ENCODE measurements at regions not wholly inside any gene's neighbourhood (a gene's known extent, or its start where the extent isn't known, plus 50 kb on each side); places are given as distances from the start of the nearest gene placed in this dataset.

DNA sequence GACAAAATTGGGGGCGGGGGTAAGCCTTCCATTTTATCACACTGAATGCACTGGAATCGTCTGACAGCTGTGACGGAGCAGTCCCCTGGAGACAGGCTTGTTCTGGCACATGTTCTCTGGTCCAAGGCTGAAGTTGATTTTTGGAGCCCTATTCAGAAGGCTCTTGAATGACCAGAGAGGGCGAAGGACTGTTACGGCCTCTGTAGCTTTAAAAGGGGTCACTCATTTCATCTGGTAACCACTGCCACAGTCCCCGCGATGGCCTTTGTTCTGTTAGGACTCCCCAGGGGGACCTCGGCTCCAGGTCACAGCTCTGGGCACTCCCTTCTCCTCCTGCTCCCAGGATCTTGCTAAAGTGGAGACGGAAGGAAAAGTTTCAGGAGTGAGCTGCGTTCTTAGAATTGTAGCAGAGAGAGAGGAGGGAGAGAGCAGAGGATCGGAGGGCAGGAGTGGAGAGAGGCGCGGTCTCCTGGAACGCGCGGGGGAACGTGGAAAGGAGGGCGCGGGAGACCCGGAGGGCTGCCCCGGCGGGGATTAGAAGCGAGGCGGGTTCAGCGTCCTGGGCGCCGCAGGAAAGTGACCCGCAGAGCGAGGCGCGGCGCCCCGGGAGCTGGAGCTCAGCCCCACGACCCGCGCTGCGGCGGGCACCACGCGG is 134.3 kb upstream of the MYO16 start:
- TF ChIP-seq, protein P1, sequence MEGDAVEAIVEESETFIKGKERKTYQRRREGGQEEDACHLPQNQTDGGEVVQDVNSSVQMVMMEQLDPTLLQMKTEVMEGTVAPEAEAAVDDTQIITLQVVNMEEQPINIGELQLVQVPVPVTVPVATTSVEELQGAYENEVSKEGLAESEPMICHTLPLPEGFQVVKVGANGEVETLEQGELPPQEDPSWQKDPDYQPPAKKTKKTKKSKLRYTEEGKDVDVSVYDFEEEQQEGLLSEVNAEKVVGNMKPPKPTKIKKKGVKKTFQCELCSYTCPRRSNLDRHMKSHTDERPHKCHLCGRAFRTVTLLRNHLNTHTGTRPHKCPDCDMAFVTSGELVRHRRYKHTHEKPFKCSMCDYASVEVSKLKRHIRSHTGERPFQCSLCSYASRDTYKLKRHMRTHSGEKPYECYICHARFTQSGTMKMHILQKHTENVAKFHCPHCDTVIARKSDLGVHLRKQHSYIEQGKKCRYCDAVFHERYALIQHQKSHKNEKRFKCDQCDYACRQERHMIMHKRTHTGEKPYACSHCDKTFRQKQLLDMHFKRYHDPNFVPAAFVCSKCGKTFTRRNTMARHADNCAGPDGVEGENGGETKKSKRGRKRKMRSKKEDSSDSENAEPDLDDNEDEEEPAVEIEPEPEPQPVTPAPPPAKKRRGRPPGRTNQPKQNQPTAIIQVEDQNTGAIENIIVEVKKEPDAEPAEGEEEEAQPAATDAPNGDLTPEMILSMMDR (IDR thresholded peaks at IDR 0.05) = no peak
- no peak overlapping the region for H3K27ac ChIP-seq
- H3K4me3 ChIP-seq (ENCODE audit: low read depth in 1 of 2, low read length in 1 of 2) = no peak overlapping the region
- no peaks in the 10 kb centered on the region for H3K9me3 ChIP-seq
- H3K27me3 ChIP-seq = peaks cover 69% of the 10 kb centered on the region
- H3K36me3 ChIP-seq = no peaks in the 10 kb centered on the region
- peaks cover 17 to 18% of the 10 kb centered on the region in 2 experiments for H3K4me1 ChIP-seq (ENCODE audit: control insufficient read depth in 1 of 2, insufficient read depth in 1 of 2, low read depth in 1 of 2, low read length in 1 of 2)

DNA sequence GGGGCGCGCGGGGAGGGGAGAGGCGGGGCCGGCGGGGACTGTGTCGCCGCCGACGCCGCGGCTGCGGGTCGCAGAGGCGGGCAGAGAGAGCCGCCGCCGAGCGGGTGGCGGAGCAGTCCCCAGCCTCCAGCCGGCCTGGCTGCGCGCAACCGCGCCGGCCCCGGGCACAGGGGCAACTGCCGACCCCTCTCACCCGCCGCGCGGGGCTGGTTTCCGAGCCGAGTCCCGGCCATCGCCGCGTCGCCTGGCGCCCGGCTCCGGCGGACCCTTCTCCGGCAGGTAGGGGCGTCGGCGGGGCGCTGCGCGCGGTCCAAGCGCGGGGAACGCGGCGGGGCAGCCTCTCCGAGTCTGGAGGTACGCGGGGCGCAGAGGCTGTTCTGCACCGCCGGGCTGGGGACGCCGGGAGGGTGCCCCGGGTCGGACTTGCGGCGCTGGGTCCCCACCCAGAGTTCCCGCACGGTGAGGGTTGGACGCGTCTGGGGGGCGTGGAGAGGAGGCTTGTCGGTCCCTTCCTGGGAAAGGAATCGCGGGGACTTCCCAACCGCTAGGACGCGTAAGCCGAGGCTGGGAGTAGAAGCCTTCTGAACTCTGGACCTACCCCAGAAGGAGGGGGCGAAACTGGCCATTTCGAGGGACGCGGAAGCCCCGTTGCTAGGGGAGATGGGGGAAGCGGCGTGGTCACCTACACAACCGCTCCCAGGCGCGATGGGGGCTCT is 133.6 kb upstream of the MYO16 start:
- TF ChIP-seq, protein P1 (IDR thresholded peaks at IDR 0.05) = no peak
- Histone ChIP-seq H3K9me3 (no peaks in the 10 kb centered on the region), H3K4me1 (ENCODE audit: control insufficient read depth in 1 of 2, insufficient read depth in 1 of 2, low read depth in 1 of 2, low read length in 1 of 2) (peaks cover 17 to 18% of the 10 kb centered on the region in 2 experiments), H3K27ac (no peak overlapping the region), H3K4me3 (ENCODE audit: low read depth in 1 of 2, low read length in 1 of 2) (peak overlapping the region; percentile 38 to 52), H3K36me3 (no peaks in the 10 kb centered on the region), H3K27me3 (peaks cover 69% of the 10 kb centered on the region)

DNA sequence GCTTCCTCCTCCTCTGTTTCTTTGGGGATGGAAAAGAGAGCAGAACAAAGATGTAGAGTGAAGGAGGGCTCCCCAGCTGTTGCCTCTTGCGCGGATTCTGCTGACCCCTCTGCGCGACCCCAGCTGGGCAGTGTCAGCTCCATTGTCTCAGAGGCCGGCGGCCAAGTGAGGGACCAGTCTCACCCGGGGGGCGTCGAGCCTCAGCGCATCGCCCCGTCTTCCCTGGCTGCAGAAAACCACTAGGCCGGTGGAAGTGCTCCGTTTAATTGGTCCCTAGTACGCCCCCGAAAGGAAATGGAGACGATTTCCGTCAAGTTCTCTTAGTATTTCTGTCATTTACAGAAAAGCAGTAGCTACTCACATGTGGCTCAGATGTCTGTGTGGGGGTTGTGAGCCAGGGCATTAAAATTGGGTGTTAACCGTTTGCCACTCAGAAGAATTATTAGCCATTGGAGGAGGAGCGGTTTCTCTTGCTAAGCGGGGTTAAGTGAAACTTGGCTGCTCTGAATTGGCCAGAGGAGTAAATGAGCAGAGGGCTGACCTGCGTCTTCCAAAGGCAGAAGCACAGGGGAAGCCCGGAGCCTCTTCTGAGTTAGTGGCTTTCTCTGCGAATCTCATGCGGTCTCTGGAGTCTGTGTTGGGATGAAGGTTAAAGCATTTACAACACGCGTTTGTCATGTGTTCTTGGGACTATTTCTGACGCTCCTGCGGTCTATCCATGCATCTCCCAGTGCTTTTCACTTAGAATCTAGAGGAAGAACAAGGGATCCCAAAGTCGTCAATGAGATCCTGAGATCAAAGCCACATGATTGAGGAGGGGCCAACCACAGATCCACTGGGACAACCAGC is 132.8 kb upstream of the MYO16 start:
- Histone ChIP-seq H3K27ac (no peak overlapping the region), H3K36me3 (no peaks in the 10 kb centered on the region), H3K9me3 (no peaks in the 10 kb centered on the region), H3K4me1 (ENCODE audit: control insufficient read depth in 1 of 2, insufficient read depth in 1 of 2, low read depth in 1 of 2, low read length in 1 of 2) (peaks cover 17 to 18% of the 10 kb centered on the region in 2 experiments), H3K4me3 (ENCODE audit: low read depth in 1 of 2, low read length in 1 of 2) (peak overlapping the region; percentile 38 to 52), H3K27me3 (peaks cover 69% of the 10 kb centered on the region)
- TF ChIP-seq, protein P1 (IDR thresholded peaks at IDR 0.05) = no peak

DNA sequence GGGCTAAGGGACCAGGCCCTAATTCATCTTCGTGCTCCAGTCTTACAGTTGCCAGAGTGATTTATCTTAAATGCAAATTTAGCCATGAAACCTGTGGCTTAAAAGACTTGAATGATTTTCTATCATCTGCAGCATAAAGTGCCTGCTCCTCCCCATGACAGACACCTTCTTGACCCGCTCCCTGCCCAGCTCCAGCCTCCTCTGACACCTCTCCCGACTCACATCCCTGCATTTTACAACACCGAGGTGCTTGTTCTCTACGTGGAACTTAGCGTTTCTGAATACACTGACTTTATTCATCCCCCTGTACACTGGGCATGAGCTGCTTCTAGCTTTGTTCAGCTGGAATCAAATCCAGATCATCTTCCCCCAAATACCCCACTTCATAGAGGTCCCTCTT is 128.7 kb upstream of the MYO16 start:
- TF ChIP-seq, protein P1 (IDR thresholded peaks at IDR 0.05) = no peak

DNA sequence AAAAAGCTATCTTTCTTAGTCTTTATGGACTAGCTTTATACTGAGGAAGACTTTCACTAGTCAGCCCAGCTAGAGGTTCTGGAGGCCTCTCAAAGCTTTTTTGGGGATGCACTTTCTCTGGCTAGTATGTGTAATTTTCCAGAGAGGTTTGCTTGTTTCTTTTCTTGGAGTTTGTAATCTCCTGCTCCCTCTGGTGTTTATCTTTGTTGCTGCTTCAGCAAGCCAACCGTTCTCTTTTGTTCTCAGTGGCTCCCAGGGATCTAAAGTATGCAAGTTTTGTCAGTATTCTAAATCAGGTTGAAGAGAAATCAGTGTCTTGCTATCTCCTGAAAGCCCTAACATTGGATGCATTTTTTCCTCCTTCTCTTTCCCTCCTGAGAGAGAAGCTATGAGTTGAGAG is 121.1 kb upstream of the MYO16 start:
- TF ChIP-seq, protein P1 (IDR thresholded peaks at IDR 0.05) = no peak
- H3K27me3 ChIP-seq = no peaks in the 10 kb centered on the region
- no peak overlapping the region for H3K4me3 ChIP-seq (ENCODE audit: low read depth in 1 of 2, low read length in 1 of 2)
- H3K36me3 ChIP-seq = no peaks in the 10 kb centered on the region
- no peak overlapping the region for H3K27ac ChIP-seq
- H3K4me1 ChIP-seq (ENCODE audit: control insufficient read depth in 1 of 2, insufficient read depth in 1 of 2, low read depth in 1 of 2, low read length in 1 of 2) = no peaks in the 10 kb centered on the region
- H3K9me3 ChIP-seq = no peaks in the 10 kb centered on the region

More for the DNA sequence above, 128.7 kb upstream of the MYO16 start:
- Histone ChIP-seq H3K36me3 (no peaks in the 10 kb centered on the region), H3K27ac (no peak overlapping the region), H3K4me3 (ENCODE audit: low read depth in 1 of 2, low read length in 1 of 2) (no peak overlapping the region), H3K9me3 (no peaks in the 10 kb centered on the region), H3K4me1 (ENCODE audit: control insufficient read depth in 1 of 2, insufficient read depth in 1 of 2, low read depth in 1 of 2, low read length in 1 of 2) (peaks cover 11% of the 10 kb centered on the region in 2 experiments), H3K27me3 (peaks cover 33% of the 10 kb centered on the region)
